Muscle of back (tissue), 3 donors: ENCODE measurements at regions not wholly inside any gene's neighbourhood (a gene's known extent, or its start where the extent isn't known, plus 50 kb on each side); places are given as distances from the start of the nearest gene placed in this dataset.

Source experiments
- DNase-seq, 3 donors: peaks; one replicate each; pipeline versions ENCODE4 v3.0.0 to v3.0.0-alpha.2; 2013

DNA sequence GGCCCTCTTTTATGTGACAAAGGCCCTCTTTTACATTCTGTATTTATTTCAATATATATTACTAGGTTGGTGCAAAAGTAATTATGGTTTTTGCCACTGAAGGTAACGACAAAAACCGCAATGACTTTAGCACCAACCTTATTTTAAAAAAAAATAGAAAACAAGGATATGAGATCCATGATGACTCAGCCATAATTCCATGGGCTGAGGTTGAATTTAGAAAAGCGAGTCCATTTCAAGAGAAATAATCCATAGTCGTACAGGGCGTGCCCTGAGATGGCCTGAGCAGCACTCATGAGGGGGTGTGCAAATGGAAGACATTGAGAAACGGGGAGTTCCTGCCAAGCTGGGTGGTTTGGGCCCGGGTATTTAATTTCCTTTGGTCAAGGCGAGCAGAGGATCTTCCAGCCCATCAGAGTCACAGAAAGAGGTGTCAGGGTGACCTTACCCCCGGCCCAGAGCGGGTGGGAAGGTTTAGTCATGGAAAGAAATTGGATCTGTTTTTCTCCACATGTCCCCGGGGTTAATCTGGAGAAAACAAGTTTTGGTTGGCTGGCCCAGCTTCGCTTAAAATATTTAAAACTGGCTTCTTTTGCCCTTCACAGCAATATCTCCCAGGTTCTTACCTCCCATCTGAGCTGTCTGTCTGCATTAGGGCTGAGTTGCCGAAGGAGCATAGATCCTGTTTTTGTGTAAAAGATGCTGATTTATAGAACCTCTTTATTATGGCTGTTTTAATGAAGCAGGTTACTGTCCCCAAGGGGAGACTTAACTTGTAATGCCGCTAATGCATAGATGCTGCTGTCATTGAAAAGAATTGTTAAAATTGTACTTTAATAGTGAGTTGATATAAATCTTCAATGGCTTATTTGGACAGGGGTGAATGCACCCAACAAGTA lies 255.6 kb downstream of the PREX1 start:
- no peak for DNase-seq

DNA sequence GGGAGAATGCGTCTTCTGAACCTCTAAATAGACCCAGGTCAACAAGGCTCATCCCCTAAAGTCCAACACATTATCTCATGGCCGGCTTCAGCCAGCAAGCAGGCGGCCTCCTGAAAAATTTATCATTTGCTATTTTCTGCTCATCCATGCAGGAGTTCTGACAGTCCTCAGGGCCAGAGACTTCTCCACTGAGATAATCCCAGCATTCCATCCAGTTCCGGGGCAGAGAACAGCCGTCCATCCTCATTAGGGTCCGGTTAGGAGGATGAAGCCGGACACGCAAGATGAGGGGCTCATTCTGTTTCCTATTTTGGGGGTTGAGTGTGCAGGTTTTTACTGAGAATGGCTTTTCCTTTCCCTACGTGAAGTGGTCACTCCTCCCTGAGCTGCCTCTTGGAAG lies 258.1 kb downstream of the PREX1 start:
- DNase-seq: no peak

DNA sequence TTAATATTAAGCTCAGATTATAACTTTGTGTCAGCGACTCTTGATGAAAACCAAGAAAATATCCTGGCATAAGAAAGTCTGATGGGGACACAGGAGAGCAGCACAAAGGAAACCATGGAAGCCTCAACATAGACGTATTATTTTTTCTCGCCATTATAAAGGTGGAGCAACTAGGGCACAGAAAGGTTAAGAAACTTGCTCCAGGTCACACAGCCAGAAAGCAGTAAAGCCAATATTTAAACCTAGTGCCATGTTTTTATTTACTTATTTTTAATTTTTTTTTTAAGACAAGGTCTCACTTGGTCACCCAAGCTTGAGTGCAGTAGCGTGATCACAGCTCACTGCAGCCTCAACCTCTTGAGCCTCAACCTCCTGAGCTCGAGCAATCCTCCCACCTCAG lies 259.3 kb downstream of the PREX1 start:
- no peak for DNase-seq

DNA sequence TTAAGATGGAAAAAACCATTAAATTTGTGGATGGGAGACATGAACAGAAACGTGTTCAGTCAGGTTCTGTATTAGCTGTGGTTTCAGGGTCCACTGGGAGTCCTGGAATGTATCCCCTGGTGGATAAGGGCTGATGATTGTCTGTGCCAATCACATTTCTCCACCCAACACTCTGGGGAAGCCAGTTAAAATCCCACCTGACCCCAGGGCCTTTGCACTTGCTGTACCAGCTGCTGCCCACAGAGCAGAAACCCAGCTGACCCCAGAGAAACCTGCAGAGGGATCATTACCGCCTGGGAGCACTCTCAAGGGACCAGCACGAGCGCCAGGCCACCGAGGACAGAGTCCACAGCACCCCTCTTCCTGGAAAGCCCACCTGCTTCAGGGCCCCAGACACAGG lies 260.7 kb downstream of the PREX1 start:
- DNase-seq: no peak

DNA sequence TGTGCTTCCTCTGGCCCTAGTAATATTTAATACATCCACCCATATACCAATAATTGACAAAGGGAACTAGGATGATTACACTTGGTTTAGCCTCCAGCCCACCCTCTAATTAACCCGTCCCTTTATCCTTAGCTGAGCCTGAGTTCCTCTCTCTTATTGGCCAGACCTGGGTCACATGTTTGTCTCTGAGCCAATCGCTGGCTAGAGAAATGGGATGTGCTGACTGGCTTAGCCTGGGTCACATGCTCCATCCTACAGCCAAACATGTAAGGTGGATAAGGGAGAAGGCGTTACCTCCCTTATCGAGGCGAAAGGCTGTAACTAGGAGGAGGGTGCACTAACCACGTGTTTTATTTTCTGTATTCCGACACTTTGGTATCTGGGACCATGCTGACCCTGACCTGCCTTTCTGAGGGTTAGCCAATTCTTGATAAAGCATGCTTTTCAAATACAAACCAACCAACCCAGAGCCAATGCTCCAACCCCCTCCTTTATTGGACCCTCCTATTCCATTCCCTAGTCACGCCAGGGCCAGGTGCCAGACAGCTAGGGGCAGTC lies 262.7 kb downstream of the PREX1 start:
- no peak for DNase-seq

DNA sequence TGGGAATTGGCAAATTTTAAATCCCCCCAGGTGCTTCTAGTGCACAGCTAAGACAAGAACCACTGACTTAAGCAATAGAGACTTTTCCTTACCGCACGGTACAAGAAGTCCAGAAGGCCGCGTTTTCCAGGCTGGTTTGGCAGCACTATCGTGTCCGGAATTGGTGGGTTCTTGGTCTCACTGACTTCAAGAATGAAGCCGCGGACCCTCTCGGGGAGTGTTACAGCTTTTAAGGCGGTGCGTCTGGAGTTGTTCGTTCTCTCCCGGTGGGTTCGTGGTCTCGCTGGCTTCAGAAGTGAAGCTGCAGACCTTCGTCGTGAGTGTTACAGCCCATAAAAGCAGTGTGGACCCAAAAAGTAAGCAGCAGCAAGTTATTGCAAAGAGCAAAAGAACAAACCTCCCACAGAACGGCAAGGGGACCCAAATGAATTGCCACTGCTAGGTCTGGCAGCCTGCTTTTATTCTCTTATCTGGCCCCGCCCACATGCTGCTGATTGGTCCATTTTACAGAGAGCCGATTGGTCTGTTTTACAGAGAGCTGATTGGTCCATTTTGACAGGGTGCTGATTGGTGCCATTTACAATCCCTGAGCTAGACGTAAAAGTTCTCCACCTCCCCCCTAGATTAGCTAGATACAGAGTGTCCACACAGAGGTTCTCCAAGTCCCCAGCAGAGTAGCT lies 264.5 kb downstream of the PREX1 start:
- no peak for DNase-seq

DNA sequence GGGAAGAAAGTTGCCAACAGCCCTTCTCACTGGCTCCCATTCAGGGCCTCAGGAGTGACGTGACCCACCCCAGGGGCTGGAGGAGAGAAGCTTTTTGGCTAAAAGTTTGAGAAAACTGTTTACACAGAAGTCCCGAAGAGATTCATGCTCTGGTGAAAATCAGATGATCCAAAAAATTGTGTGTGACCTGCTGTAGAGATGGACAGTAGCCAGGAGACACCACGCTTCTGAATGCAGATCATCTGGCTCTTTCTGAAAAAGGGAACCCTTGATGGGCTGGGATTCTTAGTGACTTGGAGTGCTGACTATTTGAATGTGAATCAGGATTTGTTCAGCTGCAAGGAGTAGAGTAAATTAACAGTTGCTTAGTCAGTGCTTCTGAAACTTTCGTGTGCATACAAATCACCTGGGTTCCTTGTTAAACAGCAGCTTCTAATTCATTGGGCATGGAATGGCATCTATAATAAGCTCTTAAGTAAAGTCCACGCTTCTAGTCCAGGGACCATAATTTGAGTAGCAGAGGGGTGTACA lies 265.1 kb downstream of the PREX1 start:
- peak in 1 of 3 donors; percentile 32 for DNase-seq

DNA sequence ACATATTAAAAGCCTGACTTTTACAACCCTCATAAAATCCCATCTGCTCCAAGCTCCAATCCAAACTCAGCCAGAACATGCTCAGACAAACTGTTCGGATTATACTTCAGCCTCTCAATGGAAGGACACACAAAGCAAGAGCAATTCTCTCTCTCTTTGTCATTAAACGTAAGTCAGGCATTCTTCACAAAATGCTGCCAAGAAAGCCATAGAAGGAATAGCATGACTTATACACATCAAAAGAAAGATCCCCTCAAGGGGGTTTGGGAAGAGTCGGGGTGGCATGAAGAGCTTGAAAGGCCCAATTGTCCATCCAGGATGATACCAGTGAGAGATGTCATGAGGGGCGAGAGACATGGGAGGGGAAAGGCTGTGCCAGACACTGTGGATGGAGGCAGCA lies 268.9 kb downstream of the PREX1 start:
- DNase-seq: no peak

DNA sequence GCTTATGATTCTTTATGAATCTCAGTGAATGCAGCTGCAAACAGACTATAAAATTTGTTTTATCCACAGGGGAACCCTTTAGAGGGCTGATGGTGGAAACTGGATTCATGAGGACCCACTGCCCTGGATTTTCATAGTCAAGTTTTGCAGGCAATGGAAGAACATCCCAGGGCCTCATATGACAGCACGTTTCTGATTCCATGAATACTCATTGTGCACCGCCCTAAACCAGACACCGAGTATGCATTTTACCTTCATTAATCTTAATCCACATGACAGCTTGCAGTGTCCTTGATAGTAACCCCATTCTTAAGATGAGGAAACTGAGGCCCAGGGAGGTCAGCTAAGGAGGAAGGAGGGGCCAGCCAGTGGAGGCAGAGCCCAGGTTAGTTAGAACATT lies 270.4 kb downstream of the PREX1 start:
- no peak for DNase-seq

DNA sequence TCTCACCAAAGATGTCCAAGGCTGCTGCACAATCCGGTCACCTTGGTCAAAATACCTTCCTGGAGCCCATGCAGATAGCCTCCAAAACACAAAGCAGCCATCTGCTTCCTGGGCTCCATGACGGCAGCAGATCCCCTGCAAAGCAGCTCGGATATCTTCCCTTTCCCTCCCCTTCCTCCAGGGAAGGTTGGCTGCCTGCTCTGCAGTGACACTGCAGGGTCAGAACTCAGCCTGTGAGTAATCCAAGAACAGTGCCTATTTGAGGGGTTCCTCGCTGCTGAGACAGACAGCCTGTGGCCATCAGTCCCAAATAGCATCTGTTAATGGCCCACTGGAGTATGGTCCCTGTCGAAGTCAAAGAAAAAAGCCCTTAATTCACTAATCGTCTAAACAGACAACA lies 270.8 kb downstream of the PREX1 start:
- peak in 2 of 3 donors; percentile 4 to 46 for DNase-seq

DNA sequence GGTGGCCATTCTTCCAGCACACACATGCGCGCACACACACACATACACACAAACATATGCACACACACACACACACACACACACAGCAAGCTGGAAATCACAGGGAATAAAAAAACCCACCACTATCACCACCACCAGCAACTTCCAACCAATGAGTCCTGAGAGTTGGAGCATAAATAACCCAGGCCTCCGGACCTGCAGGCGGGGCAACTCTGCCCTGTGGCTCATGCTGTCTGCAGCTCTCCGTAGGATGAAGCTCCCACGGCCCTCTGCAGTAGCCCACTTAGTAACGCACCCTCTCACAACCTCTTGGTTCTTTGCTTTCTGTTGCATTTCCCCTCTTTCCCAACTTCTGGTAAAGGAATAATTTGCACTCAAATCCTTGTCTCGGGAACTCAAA lies 275.2 kb downstream of the PREX1 start:
- DNase-seq: no peak

DNA sequence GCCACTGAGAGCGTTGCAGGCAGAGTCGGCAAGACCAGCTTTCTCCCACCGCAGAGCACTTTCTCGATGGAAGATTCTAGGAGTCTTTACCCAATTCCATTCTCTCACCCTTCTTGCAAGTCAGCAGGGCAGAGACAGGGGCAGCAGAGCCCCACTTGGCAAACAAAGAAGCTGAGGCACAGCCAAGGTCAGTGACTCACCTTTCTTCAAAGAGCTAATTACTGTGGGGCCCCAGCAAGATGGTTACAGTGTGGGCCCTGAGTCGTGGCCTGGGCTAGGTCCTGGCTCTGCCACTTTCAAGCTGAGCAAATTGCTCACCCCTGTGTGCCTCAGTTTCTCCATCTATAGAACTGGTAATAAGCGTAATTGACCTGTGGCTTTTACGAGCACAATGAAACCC lies 277.0 kb downstream of the PREX1 start:
- no peak for DNase-seq

DNA sequence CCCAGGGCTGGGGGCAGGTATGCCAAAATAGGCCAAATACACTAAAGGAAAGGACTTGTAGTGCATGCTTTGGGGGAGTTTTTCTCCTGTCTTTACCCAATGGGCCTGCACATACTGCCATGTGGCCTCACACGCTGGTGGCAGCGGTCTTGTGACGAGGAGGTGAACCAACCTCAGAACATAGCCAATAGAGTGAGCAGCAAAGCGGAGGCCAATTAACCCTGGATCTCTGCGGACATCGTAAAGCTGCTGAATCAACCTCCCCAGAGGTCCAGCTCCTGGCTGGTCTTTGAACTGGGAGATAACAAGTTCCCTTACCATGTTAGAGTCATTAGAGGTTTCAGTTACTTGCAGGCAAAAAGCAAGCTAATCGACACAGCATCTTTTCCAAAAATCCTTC lies 280.1 kb downstream of the PREX1 start:
- DNase-seq: no peak

DNA sequence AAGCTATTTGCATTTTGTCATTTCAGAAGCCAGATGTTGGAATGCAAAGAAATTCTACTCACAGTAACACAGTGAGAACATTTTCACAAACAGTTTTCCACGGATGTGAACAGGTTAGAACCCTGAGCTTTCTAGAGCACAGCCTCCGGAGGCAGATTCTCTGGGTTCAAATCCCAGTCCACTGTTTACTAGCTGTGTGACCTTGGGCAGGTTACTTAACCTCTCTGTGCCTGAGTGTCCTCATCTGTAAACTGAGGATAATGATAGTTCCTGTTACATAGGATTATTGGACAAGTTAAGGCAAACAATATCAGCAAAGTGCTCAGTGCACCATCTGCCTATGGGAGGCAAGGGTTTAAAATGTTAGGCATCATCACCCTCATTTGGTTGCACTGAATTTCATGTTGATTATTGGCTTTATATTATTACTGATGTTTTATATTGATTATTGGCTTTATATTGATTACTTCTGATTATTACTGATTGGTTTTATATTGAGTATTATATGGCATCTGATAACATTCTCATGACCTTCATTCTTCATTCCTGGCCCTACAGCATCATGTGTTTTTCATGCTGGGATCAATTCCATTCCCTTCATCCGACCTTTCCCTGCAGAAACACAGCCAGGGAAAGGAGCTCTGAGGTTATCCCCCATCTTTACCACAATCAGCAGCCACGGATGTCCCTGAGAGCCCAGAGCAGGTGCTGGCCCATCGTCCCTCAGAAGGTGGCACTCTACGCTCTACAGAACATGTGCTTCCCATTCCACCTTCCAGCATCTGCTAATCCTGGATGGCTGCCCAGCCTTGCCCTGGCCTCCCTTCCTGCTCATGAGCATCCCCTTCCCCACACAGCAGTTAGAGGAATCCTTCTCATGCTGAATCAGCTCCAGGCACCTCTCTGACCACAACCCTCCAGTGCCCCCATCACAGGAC lies 283.1 kb downstream of the PREX1 start:
- DNase-seq: no peak

DNA sequence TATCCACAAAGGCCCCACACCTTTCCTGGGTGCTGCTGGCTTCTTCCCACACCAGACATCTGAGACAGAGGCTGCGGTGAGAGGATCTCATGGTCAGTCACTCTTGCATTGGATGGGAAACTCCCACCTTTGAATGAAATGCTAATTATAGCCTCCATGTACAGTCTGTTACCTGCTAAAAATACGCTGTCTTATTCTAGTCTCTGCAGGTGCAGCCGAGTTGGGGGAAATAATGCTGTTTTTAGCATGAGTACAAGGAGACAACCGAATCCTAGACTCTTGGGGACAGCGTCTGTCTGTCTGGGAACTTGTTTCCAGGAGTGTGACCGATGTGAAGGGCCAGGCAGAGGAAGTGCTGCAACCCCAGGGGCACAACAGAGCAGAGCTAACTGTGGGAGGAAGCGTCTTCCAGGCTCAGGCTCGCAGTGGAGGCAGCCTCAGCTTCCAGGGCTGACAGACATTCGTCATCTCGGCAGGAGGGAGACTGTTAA lies 286.2 kb downstream of the PREX1 start:
- no peak for DNase-seq

DNA sequence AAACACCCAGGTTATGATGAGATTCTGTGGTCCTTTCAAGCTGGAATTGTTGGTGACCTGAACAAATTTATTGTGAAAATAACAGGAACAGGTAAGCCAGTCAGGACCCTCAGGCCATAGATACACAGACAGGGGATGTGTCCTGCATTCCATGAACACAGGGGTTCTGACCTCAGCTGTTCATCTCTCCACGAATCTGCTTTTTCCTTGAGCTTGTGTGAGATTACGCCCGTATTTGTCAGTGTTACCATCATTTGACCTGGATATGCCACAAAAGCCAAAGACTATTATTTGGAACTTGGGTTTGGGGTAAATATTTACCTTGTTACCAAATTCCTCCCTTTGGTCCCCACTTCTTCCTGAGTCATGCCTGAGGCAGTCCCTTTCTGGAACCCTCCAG lies 288.9 kb downstream of the PREX1 start:
- DNase-seq: no peak

DNA sequence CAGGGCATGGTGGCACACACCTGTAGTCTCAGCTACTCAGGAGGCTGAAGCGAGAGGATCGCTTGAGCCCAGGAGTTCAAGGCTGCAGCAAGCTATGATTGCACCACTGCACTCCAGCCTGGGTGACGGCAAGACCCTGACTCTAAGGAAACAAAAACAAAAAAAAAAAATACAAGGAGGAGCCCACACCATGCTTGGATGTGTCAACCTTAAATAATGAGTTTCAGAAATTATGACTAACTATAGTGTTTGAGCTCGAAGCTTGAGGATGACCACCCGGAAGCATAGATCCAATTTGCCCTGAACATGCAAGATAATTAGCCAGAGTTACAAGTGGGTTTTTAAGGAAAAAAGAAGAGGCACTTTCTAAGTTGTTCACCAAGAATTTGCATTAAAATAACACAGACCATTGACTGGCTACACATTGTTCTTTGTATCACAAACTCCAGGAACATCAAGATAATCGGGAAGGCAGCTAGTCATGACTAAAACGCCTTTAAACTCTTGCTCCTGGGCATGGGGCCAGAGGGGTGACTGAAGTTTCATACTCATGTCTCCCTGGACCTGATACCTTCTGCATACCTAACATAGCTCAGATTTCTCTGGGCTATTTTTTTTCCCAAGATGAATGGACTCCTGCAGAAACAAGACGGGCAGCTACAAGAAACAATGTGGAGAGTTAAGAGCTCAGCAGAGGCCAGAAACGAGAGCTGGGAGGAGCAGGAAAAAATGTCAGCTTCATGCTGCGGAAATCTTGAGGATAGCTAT lies 289.6 kb downstream of the PREX1 start:
- peak in 1 of 3 donors; percentile 79 for DNase-seq

DNA sequence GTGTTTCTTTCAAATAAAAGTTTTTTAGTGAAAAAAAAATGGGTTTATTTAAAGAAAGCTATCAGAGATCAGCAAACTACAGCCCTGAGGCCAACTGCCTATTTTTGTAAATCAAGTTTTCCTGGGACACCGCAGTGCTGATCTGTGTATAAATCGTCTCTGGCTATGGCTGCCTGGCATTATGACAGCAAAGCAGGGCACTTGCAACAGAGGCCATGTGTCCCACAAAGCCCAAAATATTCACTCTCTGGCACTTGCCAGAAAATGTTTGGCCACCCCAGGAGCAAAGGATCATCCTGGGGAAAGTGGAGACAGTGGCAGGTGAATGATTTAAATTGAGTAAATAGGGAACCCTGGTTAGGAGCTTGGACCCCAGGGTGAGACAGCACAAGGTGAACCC lies 291.6 kb downstream of the PREX1 start:
- no peak for DNase-seq

DNA sequence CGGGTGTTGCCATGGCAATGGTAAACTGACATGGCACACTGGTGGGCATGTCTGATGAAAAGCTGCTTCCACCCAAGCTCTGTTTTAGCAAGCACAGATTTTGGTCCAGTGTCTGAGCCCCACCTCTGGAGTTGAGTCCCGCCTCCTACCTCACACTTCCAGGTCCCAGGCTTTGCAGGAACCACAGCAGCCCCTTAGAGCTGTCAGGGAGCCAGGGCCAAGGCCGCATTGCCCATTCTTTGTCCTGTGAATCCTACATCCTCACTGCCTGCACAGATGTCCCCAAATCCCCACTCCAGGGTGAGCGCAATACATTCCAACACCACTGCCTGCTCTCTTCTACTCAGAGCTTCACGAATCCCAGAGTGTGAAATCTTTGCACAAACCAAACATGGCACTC lies 292.2 kb downstream of the PREX1 start:
- DNase-seq: no peak

DNA sequence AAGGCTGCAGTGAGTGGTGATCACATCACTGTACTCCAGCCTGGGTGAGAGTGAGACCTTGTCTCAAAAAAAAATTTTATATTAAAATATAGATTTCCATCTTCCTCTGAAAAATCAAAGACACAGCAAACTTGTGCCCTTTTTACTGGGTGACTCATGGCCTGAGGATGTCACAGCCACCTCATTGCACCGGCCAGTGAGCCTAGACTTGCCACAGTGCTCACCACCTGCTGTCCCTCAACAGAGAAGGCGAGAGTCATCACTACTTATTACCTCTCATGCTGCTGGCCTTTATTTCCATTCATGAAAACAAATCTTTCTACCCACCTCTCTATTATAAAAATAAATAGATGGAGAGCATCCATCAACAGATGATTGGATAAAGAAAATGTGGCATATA lies 295.8 kb downstream of the PREX1 start:
- DNase-seq: no peak

DNA sequence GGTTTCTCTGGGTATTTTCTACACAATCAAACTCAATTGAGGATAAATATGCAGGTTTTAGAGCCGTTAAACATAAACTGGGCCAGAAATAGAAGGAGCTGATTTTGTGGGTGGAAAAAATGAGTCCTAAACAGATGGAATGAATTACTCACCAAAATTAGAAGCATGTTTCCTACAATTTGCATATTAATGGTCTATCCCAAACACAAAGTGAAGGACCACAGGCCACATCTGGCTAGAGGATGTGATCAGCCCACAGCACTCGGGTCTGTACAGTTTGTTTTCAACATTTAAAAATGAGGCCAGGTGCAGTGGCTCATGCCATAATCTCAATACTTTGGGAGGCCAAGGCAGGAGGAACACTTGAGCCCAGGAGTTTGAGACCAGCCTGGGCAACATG lies 296.3 kb downstream of the PREX1 start:
- DNase-seq: no peak
